H54 (cell line): ENCODE measurements at regions not wholly inside any gene's neighbourhood (a gene's known extent, or its start where the extent isn't known, plus 50 kb on each side); places are given as distances from the start of the nearest gene placed in this dataset.

Source experiments
- DNase-seq: peaks from one replicate; pipeline ENCODE4 v3.0.0; 2011; ENCODE audit warnings: low spot score, mixed read lengths; ENCODE audit not compliant: insufficient read length
- FAIRE-seq: peaks from 3 replicates; lab custom pipeline; 2011; peaks lifted over from hg19 to GRCh38; lab: Jason Lieb, UNC
- POLR2A ChIP-seq: IDR thresholded peaks from 2 replicates; pipeline ENCODE4 v1.6.1; 2011; ENCODE audit warnings: low read depth, mild to moderate bottlenecking, low read length

- FAIRE-seq, result no peak
- no peak for TF ChIP-seq POLR2A
- no peak for DNase-seq
These were observed 133.8 kb upstream of the RANBP3L start for GRCh38 chr5:36435516-36435915.

DNA sequence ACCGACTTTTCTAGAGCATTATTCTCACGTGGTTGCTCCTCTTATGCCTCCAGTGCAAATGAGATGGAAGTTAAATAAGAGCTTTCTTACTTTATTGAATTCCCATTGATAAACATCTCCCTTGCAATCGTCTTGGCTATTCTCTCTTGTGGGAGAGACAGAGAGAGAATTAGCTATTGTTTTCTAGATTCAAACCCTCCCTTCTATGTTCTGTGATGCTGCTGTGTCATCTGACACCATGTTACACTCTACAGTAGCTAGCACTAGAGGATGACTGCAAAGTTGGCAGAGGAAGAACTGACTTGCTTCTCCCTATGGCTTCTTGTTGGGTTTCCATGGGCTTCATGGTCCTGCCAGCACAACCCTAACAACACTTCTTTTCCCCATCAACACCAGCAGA is 134.6 kb upstream of the RANBP3L start:
- DNase-seq (no peak), FAIRE-seq (no peak)
- no peak for TF ChIP-seq POLR2A

DNA sequence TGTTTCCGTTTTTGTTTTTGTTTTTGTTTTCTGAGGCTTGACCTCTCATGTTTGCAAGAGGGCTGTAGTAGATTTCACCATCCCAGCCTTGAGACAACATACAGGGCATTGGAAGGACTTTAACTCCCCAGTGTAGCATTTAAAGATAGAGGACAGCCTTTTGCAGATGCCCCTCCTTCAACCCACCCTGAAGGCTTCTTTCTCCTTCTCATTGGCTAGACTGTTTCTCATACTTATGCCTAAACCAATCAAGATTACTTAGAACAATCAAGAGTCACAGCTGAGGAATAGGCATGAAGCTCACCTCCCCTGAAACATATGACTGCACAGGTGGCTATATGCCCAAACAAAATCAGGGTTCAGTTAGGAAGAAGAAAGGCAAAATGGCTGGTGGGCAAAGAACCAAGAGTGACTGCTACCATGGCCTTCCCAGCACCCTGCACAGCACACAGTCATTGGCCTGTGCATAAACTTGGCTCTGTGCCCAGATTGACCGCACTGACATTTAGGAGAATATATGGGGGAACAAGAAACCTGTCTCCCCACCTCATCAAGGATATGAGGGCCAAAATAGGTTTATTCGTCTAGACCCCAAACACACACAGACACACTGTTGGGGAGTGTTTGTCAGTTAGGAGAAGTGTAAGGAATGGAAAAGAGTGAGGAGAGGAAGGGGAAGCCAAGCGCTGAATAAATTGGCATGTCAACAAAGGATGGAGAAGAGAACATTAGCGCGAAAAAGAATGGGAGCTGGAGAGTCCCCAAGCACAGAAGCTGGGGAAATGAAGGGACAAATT is 137.3 kb upstream of the RANBP3L start:
- DNase-seq, result no peak
- no peak for TF ChIP-seq POLR2A
- FAIRE-seq, result no peak

- TF ChIP-seq POLR2A, result no peak
- FAIRE-seq, result no peak
- no peak for DNase-seq
These were observed 138.6 kb upstream of the RANBP3L start for GRCh38 chr5:36440300-36440699.

DNA sequence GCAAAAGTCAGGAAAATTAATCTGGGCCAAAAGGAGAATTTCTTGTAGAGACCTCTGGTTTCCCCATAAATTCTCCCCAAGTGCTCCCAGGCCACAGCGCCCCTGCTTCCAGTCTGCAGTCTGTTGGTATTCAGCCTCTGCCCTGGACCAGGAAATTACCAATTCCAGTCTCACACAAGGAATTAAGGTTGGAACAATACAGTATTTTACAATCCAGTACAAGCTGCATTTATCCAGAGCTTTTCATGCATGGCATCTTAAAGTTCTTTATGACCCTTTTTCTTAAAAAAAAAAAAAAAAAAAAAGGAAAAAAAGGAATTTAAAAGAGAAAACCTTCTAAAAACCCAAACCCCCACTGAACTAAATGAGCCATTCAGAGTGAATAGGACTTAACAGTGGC is 139.6 kb upstream of the RANBP3L start:
- no peak for DNase-seq
- FAIRE-seq, result no peak
- no peak for TF ChIP-seq POLR2A

DNA sequence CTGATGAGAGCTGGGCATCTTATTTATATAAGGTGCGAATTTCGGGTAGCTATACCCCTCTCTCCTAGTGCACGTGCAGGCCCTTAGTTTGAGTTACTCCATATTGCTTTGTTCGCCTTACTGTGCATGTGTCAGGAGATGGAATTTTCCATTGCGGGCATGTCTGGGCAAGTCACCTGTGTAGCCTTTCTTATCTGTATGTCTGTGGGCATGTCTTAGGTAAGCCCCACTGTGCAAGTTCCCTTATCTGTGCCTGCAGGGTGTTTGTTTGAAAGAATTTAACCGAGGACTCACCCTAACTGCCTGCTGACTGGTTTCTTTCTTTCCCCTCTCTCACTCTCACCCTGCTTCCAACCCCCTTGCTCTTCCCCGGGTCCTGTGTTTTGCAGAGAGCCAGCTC is 140.7 kb upstream of the RANBP3L start:
- no peak for FAIRE-seq
- TF ChIP-seq POLR2A, result no peak
- DNase-seq, result no peak

- TF ChIP-seq POLR2A, result no peak
- FAIRE-seq (no peak), DNase-seq (peak; percentile 20)
These were observed 141.1 kb upstream of the RANBP3L start for GRCh38 chr5:36442796-36443195.

- FAIRE-seq (no peak), DNase-seq (no peak)
- no peak for TF ChIP-seq POLR2A
These were observed 142.2 kb upstream of the RANBP3L start for GRCh38 chr5:36443941-36444340.

GRCh38 chr5:36444582-36445418 is 143.1 kb upstream of the RANBP3L start:
- TF ChIP-seq POLR2A, result no peak
- DNase-seq, result peak; percentile 12
- no peak for FAIRE-seq

- FAIRE-seq (no peak), DNase-seq (no peak)
- TF ChIP-seq POLR2A, result no peak
These were observed 146.1 kb upstream of the RANBP3L start for GRCh38 chr5:36447776-36448175.

GRCh38 chr5:36450229-36451014 is 148.7 kb upstream of the RANBP3L start:
- no peak for FAIRE-seq
- no peak for TF ChIP-seq POLR2A
- no peak for DNase-seq

- FAIRE-seq (no peak), DNase-seq (no peak)
- TF ChIP-seq POLR2A, result no peak
These were observed 150.8 kb upstream of the RANBP3L start for GRCh38 chr5:36452424-36453006.

GRCh38 chr5:36457511-36458270 is 148.7 kb upstream of the SLC1A3 start:
- DNase-seq, result no peak
- no peak for FAIRE-seq
- no peak for TF ChIP-seq POLR2A
